Inferior parietal cortex (tissue), 1 donor: ENCODE measurements at regions not wholly inside any gene's neighbourhood (a gene's known extent, or its start where the extent isn't known, plus 50 kb on each side); places are given as distances from the start of the nearest gene placed in this dataset.

Source experiments
- DNase-seq: peaks from one replicate; pipeline ENCODE4 v3.0.0-alpha.2; 2016; ENCODE audit errors: extremely low spot score

GRCh38 chr5:93062548-93062947 is 518.5 kb downstream of the NR2F1-AS1 start:
- no peak for DNase-seq

GRCh38 chr5:93058309-93058708 is 522.7 kb downstream of the NR2F1-AS1 start:
- DNase-seq: no peak

- DNase-seq: no peak
Observed at GRCh38 chr5:93057311-93057710, 523.7 kb downstream of the NR2F1-AS1 start.

- no peak for DNase-seq
Observed at GRCh38 chr5:93055971-93056370, 525.0 kb downstream of the NR2F1-AS1 start.

GRCh38 chr5:93055561-93055960 is 525.5 kb downstream of the NR2F1-AS1 start:
- DNase-seq: no peak

DNA sequence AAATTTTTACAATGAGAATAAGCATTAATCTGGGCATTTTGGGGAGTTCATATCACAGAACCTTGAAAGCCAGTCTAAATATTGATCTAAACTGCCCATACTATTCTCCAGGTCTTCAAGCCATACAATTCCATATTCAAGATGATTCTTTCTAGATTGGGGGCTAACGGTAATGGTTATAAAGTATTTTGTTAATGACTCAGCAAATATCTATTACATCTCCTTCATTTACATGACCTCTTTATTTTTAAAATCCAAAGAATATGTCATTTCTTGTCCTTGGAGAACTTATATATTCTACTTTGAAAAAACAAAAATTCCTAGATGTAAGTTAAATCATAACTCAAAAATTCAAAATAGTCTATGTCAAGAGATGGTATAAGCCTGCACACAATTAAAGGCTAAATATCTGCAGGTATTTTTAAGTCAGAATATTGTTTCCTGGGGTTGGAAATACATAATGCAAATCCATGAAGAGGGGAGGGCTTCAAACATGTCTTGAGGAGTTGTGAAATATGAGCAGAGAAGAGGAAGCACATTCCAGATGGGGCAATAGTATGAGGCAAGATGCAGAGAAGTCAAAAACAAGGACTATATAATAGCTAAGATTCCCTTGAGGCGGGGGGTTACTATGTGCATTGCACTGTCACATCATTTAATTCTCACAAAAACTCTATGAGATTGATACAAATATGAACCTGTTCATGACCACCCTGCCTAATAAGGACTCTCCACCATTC is 526.4 kb downstream of the NR2F1-AS1 start:
- DNase-seq: no peak

GRCh38 chr5:93053825-93054224 is 527.2 kb downstream of the NR2F1-AS1 start:
- DNase-seq: no peak

DNA sequence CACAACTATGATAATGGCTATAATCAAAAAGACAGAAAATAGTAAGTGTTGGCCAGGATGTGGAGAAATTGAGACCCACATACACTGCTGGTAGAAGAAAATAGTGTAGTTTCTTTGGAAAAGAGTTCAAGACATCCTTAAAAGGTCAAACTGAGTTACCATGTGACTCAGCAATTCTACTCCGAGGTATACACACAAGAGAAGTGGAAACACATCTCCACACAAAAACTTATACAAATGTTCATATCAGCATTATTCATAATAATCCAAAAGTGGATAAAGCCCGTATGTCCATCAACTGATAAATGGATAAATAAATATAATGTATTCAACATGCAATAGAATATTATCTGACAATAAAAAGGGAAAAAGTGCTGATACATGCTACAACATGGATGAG is 532.2 kb downstream of the NR2F1-AS1 start:
- no peak for DNase-seq

- no peak for DNase-seq
Observed at GRCh38 chr5:93044859-93045666, 536.0 kb downstream of the NR2F1-AS1 start.

DNA sequence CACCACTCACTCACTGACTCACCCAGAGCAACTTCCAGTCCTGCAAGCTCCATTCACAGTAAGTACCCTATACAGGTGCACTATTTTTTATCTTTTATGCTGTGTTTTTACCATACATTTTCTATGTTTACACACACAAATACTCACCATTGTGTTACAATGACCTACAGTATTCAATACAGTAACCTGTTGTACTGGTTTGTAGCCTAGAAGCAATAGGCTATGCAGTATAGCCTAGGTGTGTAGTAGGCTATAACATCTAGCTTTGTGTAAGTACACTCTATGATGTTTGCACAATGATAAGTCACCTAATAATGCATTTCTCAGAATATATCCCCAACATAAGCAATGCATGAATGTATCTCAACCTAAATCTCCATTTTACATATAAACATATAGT is 541.1 kb downstream of the NR2F1-AS1 start:
- no peak for DNase-seq

DNA sequence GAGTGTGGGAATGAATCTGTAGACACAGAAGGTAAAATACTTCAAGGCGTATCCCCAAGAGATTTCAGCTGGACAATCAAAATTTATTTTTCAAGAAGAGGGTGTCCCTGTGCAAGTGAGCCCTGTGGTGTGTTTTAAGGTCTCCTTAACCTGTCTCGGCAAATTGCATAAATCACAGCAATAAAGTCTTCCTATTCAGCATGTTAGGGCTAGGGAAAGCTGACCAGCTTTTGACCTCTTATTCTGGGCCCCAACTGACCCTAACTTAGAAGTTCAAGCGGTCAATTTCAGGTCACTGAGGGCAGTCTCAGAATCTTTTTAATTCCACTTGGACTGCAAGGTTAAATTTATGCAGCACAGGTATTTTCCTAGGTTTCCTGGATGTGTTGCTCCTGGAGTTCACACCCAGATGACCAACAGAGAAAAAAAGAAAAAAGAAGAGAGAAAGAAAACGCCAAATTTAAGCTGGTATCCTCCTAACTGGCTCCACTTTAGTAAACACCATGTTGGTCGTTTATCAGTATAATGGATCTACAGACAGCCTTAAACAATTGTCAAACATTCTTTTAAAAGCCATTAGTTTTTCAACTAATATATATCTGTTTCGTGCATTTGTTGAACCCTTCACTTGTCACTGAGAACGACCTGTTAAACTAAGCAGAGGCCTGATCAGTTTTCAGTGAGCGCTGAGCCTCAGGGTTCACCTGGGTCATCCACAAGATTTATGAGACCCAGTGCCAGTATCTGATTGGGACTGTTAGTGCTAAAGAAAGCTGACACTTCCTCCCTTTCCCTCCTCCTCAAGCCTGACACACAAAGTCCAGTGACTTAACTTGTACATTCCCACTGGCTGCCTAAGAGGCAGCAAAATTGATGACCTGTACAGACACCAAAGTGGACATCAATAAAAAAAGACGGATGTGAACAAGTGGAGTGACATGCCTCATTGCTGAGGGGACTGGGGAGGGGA is 546.1 kb downstream of the NR2F1-AS1 start:
- DNase-seq: no peak

- no peak for DNase-seq
Observed at GRCh38 chr5:93022796-93023447, 558.1 kb downstream of the NR2F1-AS1 start.

DNA sequence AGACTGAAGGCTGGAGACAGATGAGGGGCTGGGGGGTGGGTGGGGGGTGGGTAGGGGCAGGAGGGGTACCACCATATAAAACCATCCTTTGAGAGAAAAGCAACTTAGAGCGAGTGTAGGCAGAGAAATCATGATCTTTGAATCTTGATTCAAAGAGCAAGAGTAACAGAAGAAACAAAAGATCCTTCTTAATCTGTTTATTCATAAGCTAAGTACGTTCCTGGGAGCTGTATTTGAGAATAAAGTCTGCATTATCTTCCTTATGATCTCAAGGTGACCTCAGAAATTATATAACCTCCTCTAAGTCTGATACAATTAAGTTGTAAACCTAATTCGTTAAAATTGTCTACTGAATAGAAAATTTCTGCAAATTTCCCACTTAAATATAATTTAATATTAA is 558.8 kb downstream of the NR2F1-AS1 start:
- no peak for DNase-seq

GRCh38 chr5:93019896-93020295 is 561.1 kb downstream of the NR2F1-AS1 start:
- no peak for DNase-seq

DNA sequence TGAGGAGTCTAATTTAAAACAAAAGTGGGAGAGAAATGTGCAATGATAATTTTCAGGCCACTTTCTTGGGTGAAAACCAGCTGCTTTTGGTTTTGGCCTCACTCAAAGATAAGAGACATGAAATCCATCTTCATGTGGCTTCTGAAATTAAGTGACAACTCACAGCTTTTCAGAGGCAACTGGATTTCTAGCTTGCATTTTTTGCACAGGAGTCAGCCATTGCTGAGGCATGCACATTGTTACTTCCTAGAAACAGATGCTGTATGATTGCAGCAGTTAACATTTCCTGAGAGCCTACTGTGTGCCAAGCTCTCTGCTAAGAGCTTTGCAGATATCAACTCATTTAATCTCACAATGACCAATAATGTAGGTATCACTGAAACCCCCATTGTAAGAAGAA is 562.6 kb downstream of the NR2F1-AS1 start:
- no peak for DNase-seq

GRCh38 chr5:93017849-93018248 is 563.2 kb downstream of the NR2F1-AS1 start:
- no peak for DNase-seq

DNA sequence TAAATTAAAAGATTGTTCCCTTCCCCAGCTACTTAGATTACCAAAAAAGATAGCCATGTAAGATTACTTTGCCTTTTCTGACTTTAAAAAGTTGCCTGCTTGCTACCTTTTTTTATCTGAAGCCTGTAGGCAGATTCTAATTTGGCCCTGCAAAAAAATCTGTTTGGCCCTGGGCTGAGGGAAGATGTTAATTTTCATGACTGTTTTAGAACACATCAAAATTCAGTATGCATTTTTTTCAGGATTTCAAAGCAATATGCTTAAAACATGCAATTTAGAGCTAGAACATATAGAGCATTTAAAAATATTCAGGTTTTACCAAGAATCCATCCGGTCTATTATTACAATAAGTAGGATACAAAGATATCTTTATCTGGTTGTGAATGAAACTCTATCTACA is 563.6 kb downstream of the NR2F1-AS1 start:
- no peak for DNase-seq

GRCh38 chr5:93010616-93011015 is 570.4 kb downstream of the NR2F1-AS1 start:
- no peak for DNase-seq

- DNase-seq: no peak
Observed at GRCh38 chr5:93010037-93010436, 571.0 kb downstream of the NR2F1-AS1 start.

GRCh38 chr5:93008502-93009207 is 572.4 kb downstream of the NR2F1-AS1 start:
- DNase-seq: no peak

DNA sequence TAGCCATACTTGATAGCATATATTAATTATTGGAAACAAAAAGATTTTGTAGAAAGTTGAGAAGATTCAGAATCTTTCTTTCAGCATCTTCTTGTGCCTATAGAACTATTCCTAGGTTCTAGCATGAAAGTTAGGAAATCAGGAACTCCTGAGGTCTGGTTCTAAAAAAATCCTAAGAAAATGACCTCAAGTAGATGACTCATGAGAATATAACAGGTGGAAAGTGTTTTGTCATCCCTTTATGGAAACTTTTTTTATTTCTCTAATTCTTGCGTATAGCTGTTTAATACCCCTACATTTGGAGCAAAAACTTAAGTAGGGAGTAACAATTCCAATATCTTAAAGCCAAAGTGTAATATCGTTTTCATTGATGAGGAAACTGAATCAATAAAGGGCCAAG is 574.1 kb downstream of the NR2F1-AS1 start:
- no peak for DNase-seq
